ENCODE measurements at regions not wholly inside any gene's neighbourhood (a gene's known extent, or its start where the extent isn't known, plus 50 kb on each side); places are given as distances from the start of the nearest gene placed in this dataset.
"Not testable (repeated sequence)": the region's sequence is repeated elsewhere in the genome, so short reads cannot be mapped to it uniquely, and the experiment has no call there.

DNA sequence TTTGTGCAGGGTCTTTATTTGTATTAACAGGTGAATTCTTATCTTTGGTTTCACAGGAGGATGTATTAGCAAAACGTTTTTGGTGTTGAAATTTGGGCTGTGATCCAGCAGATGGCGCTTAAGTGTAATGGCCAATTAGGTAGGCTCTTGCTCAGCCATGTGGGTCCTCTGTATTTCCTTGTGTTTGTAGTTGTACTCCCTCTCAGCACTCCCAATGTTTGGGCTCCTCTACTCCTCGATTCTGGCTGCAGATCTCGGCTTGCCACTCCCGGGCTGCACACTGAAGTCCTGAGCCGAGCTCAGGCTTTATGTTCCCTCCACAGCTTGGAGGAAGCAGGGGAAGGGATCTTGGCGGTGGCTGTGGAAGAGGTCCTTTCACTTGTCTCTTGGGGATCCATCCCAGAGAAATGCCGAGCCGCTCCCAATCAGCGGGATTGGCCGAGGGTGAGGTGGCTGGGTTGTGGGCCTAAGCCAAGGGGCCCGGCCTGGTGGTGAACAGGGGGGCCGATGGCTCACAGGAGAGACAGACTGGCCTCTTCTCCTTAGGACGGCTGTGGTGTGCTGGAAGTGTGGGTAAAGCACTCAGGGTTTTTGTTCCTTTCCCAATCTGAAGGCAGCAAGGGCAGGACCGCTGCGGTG, 133.7 kb downstream of the AEBP2 start:
- no peak for DNase-seq

DNA sequence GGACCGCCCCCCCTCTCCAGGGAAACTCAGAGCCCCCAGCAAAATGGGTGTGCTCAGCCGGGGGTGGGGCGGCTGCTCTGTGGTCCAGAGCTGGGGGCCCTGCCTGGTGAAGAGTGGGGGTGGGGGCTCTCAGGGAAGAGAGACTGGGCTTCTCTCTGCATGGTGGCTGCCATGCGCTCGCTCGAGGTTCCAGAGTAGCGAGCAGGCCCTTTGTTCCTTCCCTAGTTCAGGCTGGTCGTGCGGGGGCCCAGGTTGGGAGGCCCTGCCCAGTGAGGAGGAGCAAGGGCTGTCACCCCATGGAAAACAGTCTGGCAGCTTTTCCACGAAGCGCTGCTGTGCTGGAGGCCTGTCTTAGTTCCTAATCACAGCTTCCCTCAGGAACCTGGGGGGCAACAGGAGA, 134.6 kb downstream of the AEBP2 start:
- DNase-seq: no peak

DNA sequence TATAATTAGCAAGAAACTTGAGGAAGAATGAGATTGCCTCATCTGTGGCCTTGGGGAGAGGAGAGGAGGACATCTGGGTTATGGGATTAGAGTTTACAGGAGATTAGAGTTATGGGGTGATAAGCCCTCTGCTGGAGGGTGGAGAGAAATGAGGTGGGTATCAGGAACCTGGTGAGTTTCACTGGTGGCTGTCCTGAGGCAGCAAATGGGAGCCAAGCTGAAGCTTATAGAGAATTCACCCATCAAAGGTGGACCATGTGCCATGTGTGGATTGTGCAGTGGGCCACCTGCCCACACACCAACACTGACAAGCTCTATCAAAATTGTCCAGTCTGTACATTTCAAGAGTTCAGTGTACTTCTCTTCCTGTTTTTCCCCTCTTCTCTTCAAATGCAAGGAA, 135.3 kb downstream of the AEBP2 start:
- DNase-seq: no peak

DNA sequence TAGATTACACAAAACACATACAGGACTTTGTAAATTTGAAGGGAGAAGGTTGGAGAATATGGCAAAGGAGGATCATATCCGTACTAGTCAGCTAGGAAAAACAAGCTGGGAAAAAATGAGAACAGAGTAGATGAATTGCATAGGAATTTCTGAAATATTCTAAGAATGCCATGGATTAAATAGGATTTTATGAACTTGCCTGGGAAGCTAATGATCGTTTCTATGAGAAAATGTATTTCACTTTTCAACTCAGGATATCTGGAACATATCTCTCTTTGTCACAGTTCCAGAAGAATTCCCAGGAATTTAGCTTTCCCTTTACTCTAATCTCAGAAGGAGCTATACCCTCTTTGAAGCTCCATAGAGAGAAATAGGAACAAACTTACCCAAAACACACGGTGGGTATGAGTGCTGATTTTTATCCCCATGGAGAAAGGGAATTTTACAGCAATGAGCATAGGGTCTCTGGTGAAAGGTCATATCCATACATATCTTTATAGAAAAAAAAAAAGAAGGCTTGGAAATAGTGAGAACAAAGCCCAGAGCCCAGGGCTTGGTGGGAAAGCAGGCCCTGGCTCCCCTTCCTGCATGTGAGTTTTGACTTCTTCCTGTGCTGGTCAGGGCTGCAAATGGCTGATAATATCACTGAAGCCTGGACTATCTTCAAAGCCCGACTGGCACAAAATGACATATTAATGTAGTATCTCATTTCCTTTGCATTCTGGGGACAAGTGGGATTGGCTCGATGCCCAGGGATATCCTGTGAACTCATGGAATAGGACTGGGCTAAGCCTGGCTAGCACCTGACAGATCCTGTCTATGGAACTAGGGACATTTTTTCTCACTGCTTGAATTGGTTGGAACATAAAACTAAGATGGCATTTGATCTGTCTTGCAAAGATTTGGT, 136.3 kb downstream of the AEBP2 start:
- peak; percentile 81 for DNase-seq

- DNase-seq: no peak
Measured at GRCh38 chr12:19576506-19577280, 137.4 kb downstream of the AEBP2 start.

GRCh38 chr12:19577281-19577530, 137.9 kb downstream of the AEBP2 start:
- no peak for DNase-seq

DNA sequence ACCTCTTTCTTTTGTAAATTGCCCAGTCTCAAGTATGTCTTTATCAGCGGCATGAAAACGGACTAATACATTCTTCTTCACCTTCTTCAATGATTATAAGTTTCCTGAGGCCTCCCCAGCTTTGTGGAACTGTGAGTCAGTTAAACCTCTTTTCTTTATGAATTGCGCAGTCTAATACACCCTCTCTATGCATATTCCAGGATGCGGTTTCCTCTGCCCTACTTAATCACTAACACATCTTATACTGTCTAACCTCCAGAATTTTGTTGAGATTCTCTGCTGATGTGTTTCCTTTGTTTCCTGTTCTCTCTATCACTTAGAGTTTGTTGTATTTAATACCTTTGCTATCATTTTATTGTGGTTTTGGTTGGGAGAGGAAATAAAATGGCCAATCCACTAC, 145.4 kb downstream of the AEBP2 start:
- DNase-seq: no peak

- no peak for DNase-seq
Measured at GRCh38 chr12:19588951-19589350, 149.7 kb downstream of the AEBP2 start.

DNA sequence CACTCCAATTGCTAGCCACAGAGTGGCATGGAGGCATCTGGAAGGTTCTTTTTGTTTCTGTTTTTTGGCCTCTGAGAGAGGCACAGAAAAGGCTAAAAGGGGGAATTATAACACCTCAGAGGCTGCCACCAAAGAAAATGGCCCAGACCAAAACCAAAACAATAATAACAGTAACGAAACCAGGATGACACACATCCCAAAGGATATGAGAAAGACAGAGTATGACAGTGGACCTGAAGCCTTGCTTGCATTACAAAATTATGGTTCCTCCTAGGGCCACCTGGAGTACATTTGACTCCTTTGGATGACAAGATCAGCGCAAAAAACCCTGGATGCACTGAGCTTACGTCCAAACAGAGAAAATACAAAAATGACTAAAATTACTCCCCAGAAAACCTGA, 152.7 kb downstream of the AEBP2 start:
- DNase-seq: no peak

DNA sequence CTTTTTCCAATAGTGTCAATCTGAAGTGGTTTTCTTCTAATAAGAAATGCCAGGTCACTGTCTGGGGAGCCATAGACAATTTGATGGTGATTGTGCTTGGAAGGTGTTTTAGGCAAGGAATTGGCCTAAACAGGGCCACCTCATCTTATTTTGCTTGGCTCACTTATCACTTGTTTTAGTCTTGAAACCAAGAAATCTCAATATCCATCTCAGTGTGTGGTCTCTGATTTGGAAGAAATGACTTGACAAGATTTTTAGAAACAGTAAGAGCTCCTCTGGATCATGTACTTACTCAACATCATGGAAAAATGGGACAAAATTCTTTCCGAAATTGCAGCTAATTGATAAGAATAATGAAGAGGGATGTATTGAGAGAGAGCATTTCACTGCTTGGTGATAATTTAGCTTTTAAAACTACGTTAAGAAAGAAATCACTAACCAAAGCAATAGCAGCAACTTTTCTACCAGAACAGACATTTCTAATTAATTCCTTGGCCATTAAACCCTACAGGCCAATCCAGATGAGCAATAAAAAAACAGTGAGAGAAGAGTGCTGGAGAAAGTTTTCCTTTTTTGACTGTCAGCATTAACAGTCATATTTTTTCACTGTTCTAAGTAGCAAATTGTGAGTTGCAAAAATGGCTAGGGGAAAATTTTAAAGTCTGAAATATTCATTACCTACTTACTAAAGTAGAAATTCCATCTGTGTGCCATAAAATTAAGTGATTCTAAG, 157.3 kb downstream of the AEBP2 start:
- DNase-seq: no peak

GRCh38 chr12:19597167-19598026, 158.1 kb downstream of the AEBP2 start:
- DNase-seq: no peak

DNA sequence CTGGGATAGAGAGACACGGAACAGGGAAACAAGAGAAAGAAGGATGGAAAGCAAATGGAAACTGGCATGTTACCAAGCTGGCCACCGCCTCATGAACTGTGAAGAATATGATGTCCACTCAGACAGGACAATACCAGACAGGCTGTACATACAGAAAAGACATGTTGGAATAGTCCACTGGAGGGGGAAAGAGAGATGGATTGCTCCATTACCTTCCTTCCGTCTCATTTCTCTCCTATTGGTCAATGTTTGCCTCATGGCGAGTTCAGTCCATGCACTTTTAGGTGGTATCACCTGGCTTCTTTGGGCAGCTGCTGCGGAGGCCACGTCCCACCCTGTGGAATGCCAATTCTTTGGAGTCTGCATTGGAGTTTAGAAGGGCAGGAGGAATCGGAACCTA, 166.4 kb downstream of the AEBP2 start:
- no peak for DNase-seq

DNA sequence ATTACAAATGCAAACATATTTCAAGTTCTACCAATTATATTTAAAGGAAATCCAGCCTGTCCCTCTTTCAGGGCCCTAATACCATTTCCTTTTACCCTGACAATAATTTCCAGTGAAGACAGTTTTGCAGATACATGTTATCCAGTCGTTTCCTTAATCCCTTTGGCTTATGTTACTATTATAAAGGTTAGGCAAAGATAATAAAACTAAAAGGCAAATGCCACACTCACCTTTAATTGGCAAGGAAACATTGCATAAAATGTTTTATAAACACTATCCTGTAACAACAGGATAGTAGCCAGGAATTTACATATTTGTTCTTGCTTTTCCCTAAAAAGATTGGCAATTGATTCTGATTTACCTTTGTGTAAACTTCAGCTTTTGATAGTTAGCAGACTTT, 168.7 kb downstream of the AEBP2 start:
- no peak for DNase-seq

GRCh38 chr12:19613051-19613535, 173.8 kb downstream of the AEBP2 start:
- no peak for DNase-seq

GRCh38 chr12:19614601-19615383, 175.5 kb downstream of the AEBP2 start:
- DNase-seq: no peak

- DNase-seq: no peak
Measured at GRCh38 chr12:19615384-19615725, 176.1 kb downstream of the AEBP2 start.

DNA sequence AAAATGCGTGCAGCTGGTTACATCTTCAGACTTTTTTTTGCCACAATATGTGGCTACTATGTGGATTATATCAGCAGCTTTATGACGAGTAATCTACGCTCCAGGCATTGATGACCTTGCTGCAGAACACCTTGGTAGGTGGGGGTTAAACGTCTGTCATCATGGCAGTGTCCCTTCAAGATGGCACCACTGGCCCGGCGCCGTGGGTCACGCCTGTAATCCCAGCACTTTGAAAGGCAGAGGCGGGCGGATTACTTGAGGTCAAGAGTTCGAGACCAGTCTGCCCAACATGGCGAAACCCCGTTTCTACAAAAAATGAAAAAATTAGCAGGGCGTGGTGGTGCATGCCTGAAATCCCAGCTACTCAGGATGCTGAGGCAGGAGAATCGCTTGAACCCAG, 177.5 kb downstream of the AEBP2 start:
- DNase-seq: no peak

- no peak for DNase-seq
Measured at GRCh38 chr12:19620222-19620621, 180.9 kb downstream of the AEBP2 start.

- DNase-seq: no peak
Measured at GRCh38 chr12:19623751-19624399, 184.6 kb downstream of the AEBP2 start.

DNA sequence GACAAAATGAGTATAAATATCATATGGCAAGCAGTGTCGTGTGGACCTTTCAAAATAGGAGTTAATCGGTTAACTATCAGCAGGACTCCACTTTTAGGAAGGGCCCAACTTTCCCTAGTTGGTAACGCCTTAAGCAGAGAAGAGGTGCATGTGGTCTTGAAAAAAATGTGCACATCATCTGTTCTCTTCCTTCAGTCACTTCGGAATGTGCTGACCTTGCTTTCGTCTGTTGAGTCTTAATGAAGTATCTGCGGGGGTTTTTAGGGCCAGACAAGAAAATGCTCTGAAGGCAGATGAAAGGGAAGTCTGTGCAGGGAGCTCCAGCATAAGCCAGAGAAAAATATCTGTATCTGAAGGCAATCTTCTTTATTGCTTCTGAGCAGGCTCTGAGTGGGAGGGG, 185.2 kb downstream of the AEBP2 start:
- no peak for DNase-seq

GRCh38 chr12:19625551-19625950, 186.3 kb downstream of the AEBP2 start:
- not testable (repeated sequence) for DNase-seq
